Neural cell (in vitro differentiated cells): ENCODE measurements at regions not wholly inside any gene's neighbourhood (a gene's known extent, or its start where the extent isn't known, plus 50 kb on each side); places are given as distances from the start of the nearest gene placed in this dataset.

ENCODE experiments used
- H2AFZ ChIP-seq: fragments of 200-600, 300-800 bp; sonication (generic), shearing (Covaris generic); 2 replicates; pipeline ENCODE4 v1.6.0; 2014; ENCODE audit warnings: low read depth, mild to moderate bottlenecking, antibody characterized with exemption, low read length, moderate library complexity
- H3F3A ChIP-seq: fragments of 200-600 bp; shearing (Covaris generic); 2 replicates; pipeline ENCODE4 v1.6.1; 2016; ENCODE audit warnings: mild to moderate bottlenecking, moderate library complexity, mixed read lengths, antibody characterized with exemption, low read length; ENCODE audit not compliant: insufficient read depth, poor library complexity, severe bottlenecking
- H3K27ac ChIP-seq: fragments of 200-600, 300-800 bp; sonication (generic), shearing (Covaris generic); 2 replicates; pipeline ENCODE4 v1.5.1; 2014; ENCODE audit warnings: mild to moderate bottlenecking, low read length, moderate library complexity
- H3K27me3 ChIP-seq: fragments of 300-800, 200-600 bp; sonication (generic), shearing (Covaris generic); 2 replicates; pipeline ENCODE4 v1.6.0; 2014; ENCODE audit warnings: mild to moderate bottlenecking, low read depth, low read length, moderate library complexity; ENCODE audit not compliant: insufficient read depth
- H3K36me3 ChIP-seq: fragments of 300-800, 200-600 bp; sonication (generic), shearing (Covaris generic); 2 replicates; pipeline ENCODE4 v1.5.1; 2014; ENCODE audit warnings: mild to moderate bottlenecking, antibody characterized with exemption, low read length, moderate library complexity; ENCODE audit not compliant: insufficient read depth
- H3K4me2 ChIP-seq: fragments of 300-800, 200-600 bp; sonication (generic), shearing (Covaris generic); 2 replicates; pipeline ENCODE4 v1.6.0; 2014; ENCODE audit warnings: mild to moderate bottlenecking, low read length
- H3K4me3 ChIP-seq: fragments of 300-800, 200-600 bp; sonication (generic), shearing (Covaris generic); 2 replicates; pipeline ENCODE4 v1.5.1; 2014; ENCODE audit warnings: mild to moderate bottlenecking, low read length, moderate library complexity
- H3K79me2 ChIP-seq: fragments of 200-600 bp; shearing (Covaris generic); replicated peaks from 2 replicates; pipeline ENCODE4 v1.6.0; 2014; ENCODE audit warnings: mild to moderate bottlenecking, low read length, moderate library complexity; ENCODE audit not compliant: insufficient read depth
- H3K9ac ChIP-seq: fragments of 300-800, 200-600 bp; sonication (generic), shearing (Covaris generic); 2 replicates; pipeline ENCODE4 v1.6.1; 2016; ENCODE audit warnings: mild to moderate bottlenecking, low read length, mixed read lengths
- H3K9me2 ChIP-seq: fragments of 200-600 bp; shearing (Covaris generic); 2 replicates; pipeline ENCODE4 v1.6.1; 2016; ENCODE audit warnings: mild to moderate bottlenecking, low read length, mixed read lengths; ENCODE audit not compliant: insufficient read depth
- H3K9me3 ChIP-seq: fragments of 200-600, 300-800 bp; sonication (generic), shearing (Covaris generic); 2 replicates; pipeline ENCODE4 v1.6.1; 2016; ENCODE audit warnings: mild to moderate bottlenecking, mixed run types, low read length, moderate library complexity, mixed read lengths
- H4K20me1 ChIP-seq: fragments of 200-600 bp; shearing (Covaris generic); 2 replicates; pipeline ENCODE4 v1.6.1; 2016; ENCODE audit warnings: mild to moderate bottlenecking, mixed run types; ENCODE audit not compliant: insufficient read depth
- CTCF ChIP-seq: fragments of 450-650 bp; IDR thresholded peaks from 2 replicates; pipeline ENCODE4 v1.5.1; 2014; ENCODE audit warnings: antibody characterized with exemption, mild to moderate bottlenecking, moderate library complexity; ENCODE audit not compliant: poor library complexity, severe bottlenecking
- EP300 ChIP-seq: fragments of 450-650 bp; conservative IDR thresholded peaks from 2 replicates; pipeline ENCODE4 v1.6.1; 2014; ENCODE audit warnings: antibody characterized with exemption, mild to moderate bottlenecking, moderate library complexity; ENCODE audit not compliant: poor library complexity, severe bottlenecking
- EZH2 ChIP-seq: fragments of 200-600, 300-800 bp; shearing (Covaris generic), sonication (generic); IDR thresholded peaks from 2 replicates; pipeline ENCODE4 v1.6.1; 2014; ENCODE audit warnings: antibody characterized with exemption, low read length, borderline replicate concordance, mild to moderate bottlenecking; ENCODE audit not compliant: insufficient read depth, poor library complexity, severe bottlenecking
- MXI1 ChIP-seq: fragments of 450-650 bp; conservative IDR thresholded peaks from 2 replicates; pipeline ENCODE4 v1.6.1; 2014; ENCODE audit warnings: antibody characterized with exemption, mild to moderate bottlenecking; ENCODE audit not compliant: poor library complexity, severe bottlenecking
- POLR2AphosphoS5 ChIP-seq: IDR thresholded peaks from 2 replicates; pipeline ENCODE4 v1.6.1; 2012
- RAD21 ChIP-seq: fragments of 450-650 bp; conservative IDR thresholded peaks from 2 replicates; pipeline ENCODE4 v1.6.1; 2014; ENCODE audit warnings: antibody characterized with exemption, mild to moderate bottlenecking, moderate library complexity
- REST ChIP-seq: IDR thresholded peaks from 2 replicates; pipeline ENCODE4 v1.6.1; 2012; ENCODE audit warnings: borderline replicate concordance
- SMC3 ChIP-seq: fragments of 450-650 bp; conservative IDR thresholded peaks from 2 replicates; pipeline ENCODE4 v1.6.1; 2014; ENCODE audit warnings: antibody characterized with exemption, mild to moderate bottlenecking, moderate library complexity; ENCODE audit not compliant: poor library complexity
- TAF1 ChIP-seq: IDR thresholded peaks from 2 replicates; pipeline ENCODE4 v1.6.1; 2012; ENCODE audit warnings: low read depth

- Histone ChIP-seq H4K20me1 (no peaks in the 10 kb centered on the region), H3K4me2 (no peak overlapping the region), H3K27ac (no peak overlapping the region), H3K79me2 (no peaks in the 10 kb centered on the region), H3K27me3 (no peaks in the 10 kb centered on the region), H3K9me3 (no peaks in the 10 kb centered on the region), H3K4me3 (no peak overlapping the region), H3K36me3 (no peaks in the 10 kb centered on the region), H3F3A (no peaks in the 10 kb centered on the region), H3K9ac (no peak overlapping the region), H3K9me2 (no peaks in the 10 kb centered on the region), H2AFZ (no peak overlapping the region)
- TF ChIP-seq EZH2: no peak
- TF ChIP-seq RAD21: no peak
- TF ChIP-seq TAF1: no peak
- no peak for TF ChIP-seq EP300
- TF ChIP-seq SMC3: no peak
- no peak for TF ChIP-seq REST
- no peak for TF ChIP-seq CTCF
- no peak for TF ChIP-seq POLR2AphosphoS5
- TF ChIP-seq MXI1: no peak
Observed at GRCh38 chr15:92290359-92290992, 103.2 kb upstream of the ST8SIA2 start.

GRCh38 chr15:92291900-92292299 is 101.8 kb upstream of the ST8SIA2 start:
- Histone ChIP-seq H3K27ac (no peak overlapping the region), H3F3A (no peaks in the 10 kb centered on the region), H3K9me3 (no peaks in the 10 kb centered on the region), H3K4me3 (no peak overlapping the region), H3K36me3 (no peaks in the 10 kb centered on the region), H4K20me1 (no peaks in the 10 kb centered on the region), H3K4me2 (no peak overlapping the region), H3K27me3 (no peaks in the 10 kb centered on the region), H3K79me2 (no peaks in the 10 kb centered on the region), H2AFZ (no peak overlapping the region), H3K9ac (no peak overlapping the region), H3K9me2 (no peaks in the 10 kb centered on the region)
- TF ChIP-seq TAF1 (no peak), MXI1 (no peak), RAD21 (no peak)

GRCh38 chr15:92294759-92295158 is 98.9 kb upstream of the ST8SIA2 start:
- no peak overlapping the region for H3K4me2 ChIP-seq
- no peak overlapping the region for H3K9ac ChIP-seq
- no peaks in the 10 kb centered on the region for H4K20me1 ChIP-seq
- no peaks in the 10 kb centered on the region for H3F3A ChIP-seq
- no peaks in the 10 kb centered on the region for H3K9me3 ChIP-seq
- H3K36me3 ChIP-seq: no peaks in the 10 kb centered on the region
- H2AFZ ChIP-seq: no peak overlapping the region
- H3K79me2 ChIP-seq: no peaks in the 10 kb centered on the region
- H3K27me3 ChIP-seq: no peaks in the 10 kb centered on the region
- H3K4me3 ChIP-seq: no peak overlapping the region
- H3K9me2 ChIP-seq: no peaks in the 10 kb centered on the region
- no peak overlapping the region for H3K27ac ChIP-seq
- no peak for TF ChIP-seq MXI1
- TF ChIP-seq CTCF: no peak
- TF ChIP-seq EP300: no peak
- no peak for TF ChIP-seq TAF1
